Adipocyte (in vitro differentiated cells): ENCODE measurements at regions not wholly inside any gene's neighbourhood (a gene's known extent, or its start where the extent isn't known, plus 50 kb on each side); places are given as distances from the start of the nearest gene placed in this dataset.

ENCODE experiments used
- DNase-seq: peaks from one replicate; pipeline ENCODE4 v3.0.0-alpha.2; 2015; ENCODE audit warnings: low read depth
- H3K27me3 ChIP-seq: replicated peaks from 2 replicates; pipeline ENCODE4 v1.7.0; 2013; ENCODE audit warnings: mild to moderate bottlenecking, low read length, moderate library complexity; ENCODE audit not compliant: control insufficient read depth, insufficient read depth
- H3K36me3 ChIP-seq: 2 replicates; pipeline ENCODE4 v1.7.0; 2013; ENCODE audit warnings: low read length, mild to moderate bottlenecking, moderate library complexity; ENCODE audit not compliant: control insufficient read depth, insufficient read depth, severe bottlenecking
- H3K4me1 ChIP-seq: 2 replicates; pipeline ENCODE4 v1.7.0; 2013; ENCODE audit warnings: mild to moderate bottlenecking, low read length, moderate library complexity; ENCODE audit not compliant: control insufficient read depth, insufficient read depth
- H3K4me3 ChIP-seq: 2 replicates; pipeline ENCODE4 v1.7.0; 2013; ENCODE audit warnings: mild to moderate bottlenecking, low read length, moderate library complexity
- H3K9ac ChIP-seq: 2 replicates; pipeline ENCODE4 v1.7.0; 2013; ENCODE audit warnings: mild to moderate bottlenecking, low read length, moderate library complexity
- H3K9me3 ChIP-seq: 2 replicates; pipeline ENCODE4 v1.7.0; 2013; ENCODE audit warnings: mild to moderate bottlenecking, low read length, moderate library complexity; ENCODE audit not compliant: control insufficient read depth

DNA sequence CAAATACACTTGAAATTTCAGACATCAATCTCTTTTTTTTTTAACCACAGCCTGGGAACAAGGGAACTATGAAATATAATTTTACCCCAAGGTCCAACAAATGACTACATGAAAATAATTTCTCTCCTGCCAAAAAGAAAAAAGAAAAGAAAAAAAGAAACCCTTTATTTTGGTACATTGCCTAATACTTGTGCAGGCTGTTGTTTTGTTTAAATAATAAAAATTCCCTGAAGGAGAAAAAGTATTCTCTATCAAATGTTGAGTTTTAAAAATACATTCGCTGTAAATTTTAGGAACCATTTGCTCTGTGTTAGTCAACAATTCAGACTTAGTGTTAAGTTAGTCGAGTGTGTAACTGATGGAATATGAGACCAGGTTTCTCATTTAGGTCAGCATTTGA, 155.4 kb downstream of the PRDM6 start:
- no peak for DNase-seq
- Histone ChIP-seq H3K9me3 (no peaks in the 10 kb centered on the region), H3K36me3 (no peaks in the 10 kb centered on the region), H3K27me3 (no peaks in the 10 kb centered on the region), H3K4me3 (no peak overlapping the region), H3K4me1 (peaks cover 10% of the 10 kb centered on the region), H3K9ac (no peak overlapping the region)
